Smooth muscle cell (in vitro differentiated cells): ENCODE measurements at regions not wholly inside any gene's neighbourhood (a gene's known extent, or its start where the extent isn't known, plus 50 kb on each side); places are given as distances from the start of the nearest gene placed in this dataset.

ENCODE experiments used
- DNase-seq: peaks from one replicate; lab custom pipeline; 2025; ENCODE audit not compliant: unreplicated experiment; lab: John Stamatoyannopoulos, UW
- H2AFZ ChIP-seq: fragments of 200-600 bp; sonication (generic); 2 replicates; pipeline ENCODE4 v1.6.0; 2016; ENCODE audit warnings: antibody characterized with exemption, low read depth, mild to moderate bottlenecking
- H3F3A ChIP-seq: fragments of 200-600 bp; sonication (generic); 2 replicates; pipeline ENCODE4 v1.6.0; 2017; ENCODE audit warnings: antibody characterized with exemption, low read depth
- H3K27ac ChIP-seq: fragments of 200-600 bp; sonication (generic); 2 replicates; pipeline ENCODE4 v1.5.1; 2016; ENCODE audit warnings: low read depth, mild to moderate bottlenecking
- H3K27me3 ChIP-seq: fragments of 200-600 bp; sonication (generic); 2 replicates; pipeline ENCODE4 v1.6.1; 2016; ENCODE audit warnings: low read depth, mild to moderate bottlenecking
- H3K36me3 ChIP-seq: fragments of 200-600 bp; sonication (generic); 2 replicates; pipeline ENCODE4 v1.5.1; 2016; ENCODE audit warnings: low read depth
- H3K4me1 ChIP-seq: fragments of 200-600 bp; sonication (generic); 2 replicates; pipeline ENCODE4 v1.5.1; 2016; ENCODE audit warnings: low read depth
- H3K4me2 ChIP-seq: fragments of 200-600 bp; sonication (generic); 2 replicates; pipeline ENCODE4 v1.6.0; 2016; ENCODE audit warnings: mild to moderate bottlenecking
- H3K4me3 ChIP-seq: fragments of 200-600 bp; sonication (generic); 2 replicates; pipeline ENCODE4 v1.5.1; 2016; ENCODE audit warnings: mild to moderate bottlenecking
- H3K79me2 ChIP-seq: fragments of 200-600 bp; sonication (generic); 2 replicates; pipeline ENCODE4 v1.6.0; 2016; ENCODE audit warnings: low read depth, mild to moderate bottlenecking
- H3K9ac ChIP-seq: fragments of 200-600 bp; sonication (generic); 2 replicates; pipeline ENCODE4 v1.6.0; 2016; ENCODE audit warnings: low read depth
- H3K9me3 ChIP-seq: fragments of 200-600 bp; sonication (generic); replicated peaks from 2 replicates; pipeline ENCODE4 v1.5.1; 2016; ENCODE audit warnings: low read depth
- H4K20me1 ChIP-seq: fragments of 200-600 bp; sonication (generic); 2 replicates; pipeline ENCODE4 v1.6.0; 2016; ENCODE audit warnings: low read depth
- WGBS: methylation state at CpG from one replicate; pipeline ENCODE4 v1.1.7; 2016; ENCODE audit warnings: low lambda C conversion rate; 5-methylcytosine and 5-hydroxymethylcytosine counted together
- TF ChIP-seq, protein P1 (sequence below): fragments of 200-600 bp; sonication (generic); IDR thresholded peaks from 2 replicates; pipeline ENCODE4 v1.5.1; 2017; ENCODE audit warnings: borderline replicate concordance, mild to moderate bottlenecking, antibody characterized with exemption; ENCODE audit not compliant: insufficient read depth, poor library complexity, severe bottlenecking

DNA sequence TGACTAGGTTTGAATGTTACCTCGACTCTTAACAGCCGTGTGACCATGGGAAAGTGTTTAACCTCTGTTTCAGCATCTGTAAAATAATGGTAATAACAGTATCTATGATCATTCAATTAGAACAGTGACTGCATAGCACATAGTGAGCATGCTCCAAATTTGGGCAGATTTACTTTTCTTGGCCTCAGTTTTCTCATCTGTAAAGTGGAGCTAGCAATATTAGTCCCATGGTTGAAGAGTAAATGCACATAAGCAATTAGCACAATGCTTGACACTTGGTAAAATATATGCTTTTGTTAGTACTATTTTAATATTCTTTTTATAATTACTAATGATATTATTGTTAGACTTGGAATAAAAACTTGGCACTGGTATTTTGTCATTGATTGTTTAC, 66.4 kb upstream of the TANC1 start:
- TF ChIP-seq, protein P1, sequence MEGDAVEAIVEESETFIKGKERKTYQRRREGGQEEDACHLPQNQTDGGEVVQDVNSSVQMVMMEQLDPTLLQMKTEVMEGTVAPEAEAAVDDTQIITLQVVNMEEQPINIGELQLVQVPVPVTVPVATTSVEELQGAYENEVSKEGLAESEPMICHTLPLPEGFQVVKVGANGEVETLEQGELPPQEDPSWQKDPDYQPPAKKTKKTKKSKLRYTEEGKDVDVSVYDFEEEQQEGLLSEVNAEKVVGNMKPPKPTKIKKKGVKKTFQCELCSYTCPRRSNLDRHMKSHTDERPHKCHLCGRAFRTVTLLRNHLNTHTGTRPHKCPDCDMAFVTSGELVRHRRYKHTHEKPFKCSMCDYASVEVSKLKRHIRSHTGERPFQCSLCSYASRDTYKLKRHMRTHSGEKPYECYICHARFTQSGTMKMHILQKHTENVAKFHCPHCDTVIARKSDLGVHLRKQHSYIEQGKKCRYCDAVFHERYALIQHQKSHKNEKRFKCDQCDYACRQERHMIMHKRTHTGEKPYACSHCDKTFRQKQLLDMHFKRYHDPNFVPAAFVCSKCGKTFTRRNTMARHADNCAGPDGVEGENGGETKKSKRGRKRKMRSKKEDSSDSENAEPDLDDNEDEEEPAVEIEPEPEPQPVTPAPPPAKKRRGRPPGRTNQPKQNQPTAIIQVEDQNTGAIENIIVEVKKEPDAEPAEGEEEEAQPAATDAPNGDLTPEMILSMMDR, result no peak
- no peaks in the 10 kb centered on the region for H4K20me1 ChIP-seq
- no peaks in the 10 kb centered on the region for H3F3A ChIP-seq
- H3K9me3 ChIP-seq, result no peaks in the 10 kb centered on the region
- H3K79me2 ChIP-seq, result no peaks in the 10 kb centered on the region
- no peaks in the 10 kb centered on the region for H3K36me3 ChIP-seq
- no peaks in the 10 kb centered on the region for H3K27me3 ChIP-seq
- DNase-seq, result no peak
- H3K27ac ChIP-seq, result no peak overlapping the region
- H3K4me2 ChIP-seq, result no peak overlapping the region
- WGBS, result 93% methylated on average over 2 of the region's 2 CpGs
- H3K4me3 ChIP-seq, result no peak overlapping the region
- H3K4me1 ChIP-seq, result peaks cover 7% of the 10 kb centered on the region
- no peak overlapping the region for H3K9ac ChIP-seq
- H2AFZ ChIP-seq, result no peak overlapping the region

DNA sequence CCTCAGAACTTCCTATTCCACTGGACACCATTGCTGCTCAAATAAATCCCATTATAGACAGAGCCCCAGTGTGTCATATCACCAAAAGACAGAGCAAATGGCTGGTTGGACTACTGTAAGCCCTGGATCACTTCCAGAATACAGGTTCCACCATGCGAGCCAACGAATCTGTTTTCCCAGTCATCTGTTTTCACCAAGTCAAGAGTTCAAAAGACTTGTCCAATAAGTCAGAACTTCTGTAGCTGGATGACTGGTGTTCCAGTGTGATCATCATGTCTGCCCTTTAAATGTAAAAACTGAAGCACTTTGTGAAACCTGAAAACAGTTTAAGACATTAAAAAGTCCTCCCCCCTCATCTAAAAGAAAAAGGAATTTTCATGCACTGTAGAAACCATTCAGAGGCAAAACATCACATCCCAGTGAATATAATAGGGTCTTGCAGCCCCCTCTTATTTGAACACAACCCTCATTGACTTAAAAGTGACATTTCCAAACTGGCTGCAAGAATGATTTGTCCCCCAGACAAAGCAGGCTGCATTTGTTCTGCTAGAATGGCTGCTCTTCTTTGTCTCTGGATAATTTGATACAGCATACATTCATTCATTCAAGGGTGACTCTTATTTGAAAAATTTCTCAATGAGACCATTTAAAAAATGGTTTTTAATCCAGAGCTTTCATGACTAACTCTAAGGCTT, 64.6 kb upstream of the TANC1 start:
- Histone ChIP-seq H3K4me2 (no peak overlapping the region), H3K4me1 (peaks cover 7% of the 10 kb centered on the region), H3K9me3 (no peaks in the 10 kb centered on the region), H3K9ac (no peak overlapping the region), H3K4me3 (no peak overlapping the region), H4K20me1 (no peaks in the 10 kb centered on the region), H2AFZ (no peak overlapping the region), H3K27ac (no peak overlapping the region), H3K79me2 (no peaks in the 10 kb centered on the region), H3F3A (no peaks in the 10 kb centered on the region), H3K36me3 (no peaks in the 10 kb centered on the region), H3K27me3 (no peaks in the 10 kb centered on the region)
- TF ChIP-seq, protein P1, result no peak
- DNase-seq, result no peak
- 94% methylated on average over 2 of the region's 2 CpGs for WGBS

DNA sequence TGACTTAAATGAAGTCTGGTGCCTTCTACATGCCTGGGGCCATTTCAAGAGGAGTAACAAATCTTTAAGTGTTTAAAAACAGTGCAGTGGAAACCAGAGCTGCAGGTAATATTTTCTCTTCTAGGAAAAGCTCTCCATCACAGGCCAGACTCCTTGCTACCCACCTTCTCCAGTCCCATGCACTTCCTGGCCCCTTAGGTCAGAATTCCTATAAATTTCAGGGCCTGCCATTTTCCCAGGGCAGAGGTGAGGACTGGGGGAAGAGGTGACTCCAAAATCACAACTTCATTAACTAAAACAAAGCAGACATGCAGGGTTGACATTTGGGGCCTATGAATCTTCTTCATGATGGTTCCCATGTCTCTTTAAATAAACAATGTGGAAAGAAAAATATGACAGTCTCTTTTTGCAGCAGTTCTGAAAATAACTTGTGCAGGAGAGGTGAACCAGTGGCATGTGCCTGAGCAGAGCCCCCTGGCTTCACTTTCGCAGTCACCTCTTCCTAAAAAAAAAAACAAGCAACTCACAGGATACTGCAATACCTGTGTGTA, 63.7 kb upstream of the TANC1 start:
- TF ChIP-seq, protein P1, result no peak
- H3K27me3 ChIP-seq, result no peaks in the 10 kb centered on the region
- no peak overlapping the region for H3K9ac ChIP-seq
- H3K27ac ChIP-seq, result no peak overlapping the region
- H3K36me3 ChIP-seq, result no peaks in the 10 kb centered on the region
- no peak for DNase-seq
- no peak overlapping the region for H3K4me3 ChIP-seq
- H3K79me2 ChIP-seq, result no peaks in the 10 kb centered on the region
- peaks cover 7% of the 10 kb centered on the region for H3K4me1 ChIP-seq
- no peaks in the 10 kb centered on the region for H4K20me1 ChIP-seq
- WGBS, result 91% methylated on average over 1 of the region's 1 CpG
- no peaks in the 10 kb centered on the region for H3F3A ChIP-seq
- no peak overlapping the region for H2AFZ ChIP-seq
- no peaks in the 10 kb centered on the region for H3K9me3 ChIP-seq
- H3K4me2 ChIP-seq, result no peak overlapping the region

DNA sequence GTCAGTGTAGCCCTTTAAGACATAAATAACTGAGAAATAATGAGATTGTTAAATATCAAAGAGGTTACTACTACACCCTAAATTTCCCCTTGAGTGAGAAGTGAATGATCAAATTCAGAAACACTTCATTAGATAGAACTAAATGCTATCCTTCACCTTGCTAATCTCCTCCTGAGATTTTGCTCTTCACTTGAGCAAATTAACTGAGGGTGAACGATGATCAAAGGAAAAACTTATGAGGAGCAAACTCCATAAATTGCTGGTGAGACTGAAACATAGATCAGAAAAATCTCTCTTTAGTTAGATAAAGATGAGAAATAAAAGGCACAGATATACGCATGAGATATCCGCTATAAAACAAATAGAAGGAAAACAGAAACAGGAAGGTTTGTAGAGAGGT, 63.1 kb upstream of the TANC1 start:
- Histone ChIP-seq H2AFZ (no peak overlapping the region), H3F3A (no peaks in the 10 kb centered on the region), H3K9me3 (no peaks in the 10 kb centered on the region), H3K4me2 (no peak overlapping the region), H3K27ac (no peak overlapping the region), H3K9ac (no peak overlapping the region), H3K27me3 (no peaks in the 10 kb centered on the region), H3K4me3 (no peak overlapping the region), H3K79me2 (no peaks in the 10 kb centered on the region), H4K20me1 (no peaks in the 10 kb centered on the region), H3K36me3 (no peaks in the 10 kb centered on the region), H3K4me1 (peaks cover 7% of the 10 kb centered on the region)
- TF ChIP-seq, protein P1, result no peak
- 91% methylated on average over 3 of the region's 3 CpGs for WGBS
- DNase-seq, result no peak
